HCT116 (cell line): ENCODE measurements at regions not wholly inside any gene's neighbourhood (a gene's known extent, or its start where the extent isn't known, plus 50 kb on each side); places are given as distances from the start of the nearest gene placed in this dataset.

Experiments
- ATAC-seq: fragments of 200-7000 bp; cut with Tn5 transposase; 2 replicates; pipeline ENCODE4 v1.9.1; 2020; ENCODE audit warnings: mild to moderate bottlenecking, moderate library complexity
- BruUV-seq: library from RNA; stranded (reverse); fragments of 400-500 nt; replicated peaks from 2 replicates; lab custom pipeline; 2021; lab: Mats Ljungman, UMichigan
- CTCF ChIA-PET: fragments of 300-600 bp; sonication (Branson Sonifier 250); formaldehyde crosslinking; loops from one replicate; lab custom pipeline; 2021; ENCODE audit warnings: antibody characterized with exemption; lab: Charles Lee
- POLR2A ChIA-PET: fragments of 300-600, 350-600 bp; sonication (Branson Sonifier 250); formaldehyde crosslinking; loops from one replicate; lab custom pipeline; 2021; ENCODE audit warnings: antibody characterized with exemption; lab: Charles Lee
- RAD21 ChIA-PET, 2 experiments: fragments of 300-600 bp; sonication (Branson Sonifier 250); formaldehyde crosslinking; loops; one replicate each; lab custom pipeline; 2023; ENCODE audit warnings: low total read pairs in 2 of 2; ENCODE audit not compliant: uncharacterized antibody in 2 of 2, unreplicated experiment in 2 of 2, low non-redundant PET in 1 of 2; lab: Charles Lee
- DNase-seq: peaks from one replicate; pipeline ENCODE4 v3.0.0-alpha.2; 2010; ENCODE audit warnings: low read depth, low spot score
- H2AFZ ChIP-seq: fragments of 200-600 bp; shearing (Covaris generic), sonication (generic); 2 replicates; pipeline ENCODE4 v1.6.1; 2017; ENCODE audit warnings: low read depth, mixed run types, mixed read lengths, antibody characterized with exemption, low read length; ENCODE audit not compliant: poor library complexity, severe bottlenecking
- H3K27ac ChIP-seq: 2 replicates; pipeline ENCODE4 v1.5.1; 2012; ENCODE audit warnings: low read depth, low read length
- H3K27me3 ChIP-seq: fragments of 200-600 bp; sonication (generic); 2 replicates; pipeline ENCODE4 v1.6.1; 2016; ENCODE audit warnings: mixed run types, low read length, mixed read lengths; ENCODE audit not compliant: insufficient read depth
- H3K36me3 ChIP-seq, 2 experiments: fragments of 200-500 bp in 1 of 2; fragments of 200-600 bp in 1 of 2; sonication (Bioruptor generic) in 1 of 2; sonication (generic) in 1 of 2; 2 replicates each; pipeline versions ENCODE4 v1.5.1 to v1.6.1; 2014 to 2016; ENCODE audit warnings: low read length in 2 of 2, inconsistent platforms in 1 of 2, mixed read lengths in 1 of 2, mixed run types in 1 of 2; ENCODE audit not compliant: insufficient read depth in 2 of 2, control insufficient read depth in 1 of 2
- H3K4me1 ChIP-seq, 2 experiments: fragments of 200-600 bp in 1 of 2; sonication (generic) in 1 of 2; 2 replicates each; pipeline versions ENCODE4 v1.5.1 to v1.6.1; 2012 to 2017; ENCODE audit warnings: low read length in 2 of 2, inconsistent platforms in 1 of 2, mild to moderate bottlenecking in 1 of 2, mixed read lengths in 1 of 2, mixed run types in 1 of 2, moderate library complexity in 1 of 2; ENCODE audit not compliant: insufficient read depth in 2 of 2, control insufficient read depth in 1 of 2
- H3K4me2 ChIP-seq: fragments of 200-600 bp; sonication (generic); 2 replicates; pipeline ENCODE4 v1.6.1; 2017; ENCODE audit warnings: mixed run types, low read length, mixed read lengths
- H3K4me3 ChIP-seq, 2 experiments: fragments of 200-600 bp in 1 of 2; sonication (generic) in 1 of 2; replicated peaks in 1 of 2; 2 replicates each; pipeline ENCODE4 v1.5.1; 2011 to 2016; ENCODE audit warnings: low read length in 2 of 2, control low read depth in 1 of 2, low read depth in 1 of 2, mild to moderate bottlenecking in 1 of 2, mixed read lengths in 1 of 2, mixed run types in 1 of 2
- H3K79me2 ChIP-seq: fragments of 200-600 bp; sonication (generic); 2 replicates; pipeline ENCODE4 v1.6.1; 2017; ENCODE audit warnings: mild to moderate bottlenecking, mixed run types, low read length, moderate library complexity, mixed read lengths; ENCODE audit not compliant: insufficient read depth
- H3K9ac ChIP-seq: fragments of 200-600 bp; sonication (generic); 2 replicates; pipeline ENCODE4 v1.6.1; 2016; ENCODE audit warnings: low read length, mixed read lengths
- H3K9me2 ChIP-seq: fragments of 200-600 bp; sonication (generic), shearing (Covaris generic); 2 replicates; pipeline ENCODE4 v1.6.1; 2017; ENCODE audit warnings: mixed run types, mild to moderate bottlenecking, moderate library complexity; ENCODE audit not compliant: insufficient read depth
- H3K9me3 ChIP-seq, 2 experiments: fragments of 200-500 bp in 1 of 2; fragments of 200-600 bp in 1 of 2; sonication (Bioruptor generic) in 1 of 2; sonication (generic) in 1 of 2; 2 replicates each; pipeline ENCODE4 v1.6.1; 2014 to 2017; ENCODE audit warnings: low read length in 2 of 2, mixed read lengths in 2 of 2, inconsistent platforms in 1 of 2, low read depth in 1 of 2, mild to moderate bottlenecking in 1 of 2, mixed run types in 1 of 2, moderate library complexity in 1 of 2; ENCODE audit not compliant: control insufficient read depth in 1 of 2, insufficient read depth in 1 of 2
- H4K20me1 ChIP-seq: fragments of 200-600 bp; sonication (generic), shearing (Covaris generic); 2 replicates; pipeline ENCODE4 v1.6.1; 2017; ENCODE audit warnings: mixed run types, mild to moderate bottlenecking, moderate library complexity; ENCODE audit not compliant: insufficient read depth
- CEBPB ChIP-seq: IDR thresholded peaks from 2 replicates; pipeline ENCODE4 v1.6.1; 2012; ENCODE audit warnings: low read depth
- EGR1 ChIP-seq: IDR thresholded peaks from 2 replicates; pipeline ENCODE4 v1.6.1; 2012; ENCODE audit warnings: low read depth
- EZH2phosphoT487 ChIP-seq: fragments of 200-600 bp; IDR thresholded peaks from 2 replicates; pipeline ENCODE4 v1.6.1; 2018; ENCODE audit warnings: antibody characterized with exemption, borderline replicate concordance
- FOSL1 ChIP-seq: IDR thresholded peaks from 2 replicates; pipeline ENCODE4 v1.6.1; 2012; ENCODE audit warnings: low read depth
- JUND ChIP-seq: IDR thresholded peaks from 2 replicates; pipeline ENCODE4 v1.6.1; 2012
- POLR2A ChIP-seq: IDR thresholded peaks from 2 replicates; pipeline ENCODE4 v1.7.0; 2011; ENCODE audit warnings: borderline replicate concordance; ENCODE audit not compliant: insufficient read depth, insufficient read length; ENCODE audit errors: extremely low read depth
- POLR2AphosphoS5 ChIP-seq: IDR thresholded peaks from 2 replicates; pipeline ENCODE4 v1.6.1; 2011; ENCODE audit warnings: mild to moderate bottlenecking, low read depth, low read length, moderate library complexity
- RAD21 ChIP-seq: IDR thresholded peaks from 2 replicates; pipeline ENCODE4 v1.6.1; 2012; ENCODE audit warnings: low read depth, mild to moderate bottlenecking
- SIN3A ChIP-seq: IDR thresholded peaks from 2 replicates; pipeline ENCODE4 v1.6.1; 2012; ENCODE audit warnings: low read depth
- SP1 ChIP-seq: IDR thresholded peaks from 2 replicates; pipeline ENCODE4 v1.6.1; 2012; ENCODE audit warnings: low read depth
- TCF7L2 ChIP-seq: IDR thresholded peaks from 2 replicates; pipeline ENCODE4 v1.7.0; 2011; ENCODE audit warnings: borderline replicate concordance, inconsistent platforms; ENCODE audit not compliant: insufficient read depth, insufficient read length; ENCODE audit errors: extremely low read depth
- YY1 ChIP-seq: IDR thresholded peaks from 2 replicates; pipeline ENCODE4 v1.6.1; 2011; ENCODE audit warnings: low read length, low read depth, moderate library complexity, mild to moderate bottlenecking; ENCODE audit not compliant: insufficient replicate concordance; ENCODE audit errors: extremely low read depth
- ZFX ChIP-seq: fragments of 450-650 bp; IDR thresholded peaks from 2 replicates; pipeline ENCODE4 v1.6.1; 2017
- intact Hi-C: fragments of 100-400 bp; cut with micrococcal nuclease; formaldehyde crosslinking; loops from 2 replicates; pipeline ENCODE4 v1.10.0; 2022
- TF ChIP-seq, protein P1 (sequence below): IDR thresholded peaks from 2 replicates; pipeline ENCODE4 v1.6.1; 2012
- TF ChIP-seq, protein P2 (sequence below), 3 experiments: fragments of 200-600 bp in 1 of 3; sonication (generic) in 1 of 3; IDR thresholded peaks in 2 of 3; conservative IDR thresholded peaks in 1 of 3; 2 replicates each; pipeline ENCODE4 v1.5.1; 2012 to 2017; ENCODE audit warnings: low read depth in 2 of 3, low read length in 2 of 3, antibody characterized with exemption in 1 of 3, borderline replicate concordance in 1 of 3, control low read depth in 1 of 3, mild to moderate bottlenecking in 1 of 3, mixed read lengths in 1 of 3, mixed run types in 1 of 3, moderate library complexity in 1 of 3; ENCODE audit not compliant: insufficient read depth in 1 of 3
- TF ChIP-seq, protein P3 (sequence below): IDR thresholded peaks from 2 replicates; pipeline ENCODE4 v1.6.1; 2012

DNA sequence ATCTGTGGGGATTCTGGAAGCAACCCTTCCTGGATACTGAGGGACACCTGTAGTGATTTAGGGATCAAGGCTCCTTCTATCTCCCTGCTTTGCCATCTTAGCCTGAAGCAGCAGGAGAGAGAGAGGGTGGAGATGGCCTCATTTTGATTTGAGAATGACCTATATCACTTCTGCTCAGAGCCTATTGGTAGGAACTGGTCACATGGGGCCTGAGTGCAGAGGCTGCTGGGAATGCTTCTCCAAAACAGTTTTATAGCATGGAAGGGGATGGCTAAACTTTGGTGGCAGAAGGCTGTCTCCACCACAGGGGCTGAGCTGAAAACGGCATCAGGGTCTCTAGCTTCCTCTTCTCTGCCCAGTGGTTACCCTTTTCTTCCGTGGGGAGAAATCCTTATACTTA lies 105.8 kb downstream of the TBX19 start:
- TF ChIP-seq TCF7L2 (no peak), POLR2A (no peak), YY1 (no peak), RAD21 (no peak), SP1 (no peak), ZFX (no peak), CEBPB (no peak), EGR1 (no peak), EZH2phosphoT487 (no peak), FOSL1 (no peak), SIN3A (no peak), POLR2AphosphoS5 (no peak), JUND (no peak)
- TF ChIP-seq, protein P1, sequence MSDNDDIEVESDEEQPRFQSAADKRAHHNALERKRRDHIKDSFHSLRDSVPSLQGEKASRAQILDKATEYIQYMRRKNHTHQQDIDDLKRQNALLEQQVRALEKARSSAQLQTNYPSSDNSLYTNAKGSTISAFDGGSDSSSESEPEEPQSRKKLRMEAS, result no peak
- TF ChIP-seq, protein P2, sequence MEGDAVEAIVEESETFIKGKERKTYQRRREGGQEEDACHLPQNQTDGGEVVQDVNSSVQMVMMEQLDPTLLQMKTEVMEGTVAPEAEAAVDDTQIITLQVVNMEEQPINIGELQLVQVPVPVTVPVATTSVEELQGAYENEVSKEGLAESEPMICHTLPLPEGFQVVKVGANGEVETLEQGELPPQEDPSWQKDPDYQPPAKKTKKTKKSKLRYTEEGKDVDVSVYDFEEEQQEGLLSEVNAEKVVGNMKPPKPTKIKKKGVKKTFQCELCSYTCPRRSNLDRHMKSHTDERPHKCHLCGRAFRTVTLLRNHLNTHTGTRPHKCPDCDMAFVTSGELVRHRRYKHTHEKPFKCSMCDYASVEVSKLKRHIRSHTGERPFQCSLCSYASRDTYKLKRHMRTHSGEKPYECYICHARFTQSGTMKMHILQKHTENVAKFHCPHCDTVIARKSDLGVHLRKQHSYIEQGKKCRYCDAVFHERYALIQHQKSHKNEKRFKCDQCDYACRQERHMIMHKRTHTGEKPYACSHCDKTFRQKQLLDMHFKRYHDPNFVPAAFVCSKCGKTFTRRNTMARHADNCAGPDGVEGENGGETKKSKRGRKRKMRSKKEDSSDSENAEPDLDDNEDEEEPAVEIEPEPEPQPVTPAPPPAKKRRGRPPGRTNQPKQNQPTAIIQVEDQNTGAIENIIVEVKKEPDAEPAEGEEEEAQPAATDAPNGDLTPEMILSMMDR (IDR thresholded peaks at IDR 0.05 in 2 of 3, conservative IDR thresholded peaks at IDR 0.05 in 1 of 3; ENCODE audit: borderline replicate concordance in 1 of 3, insufficient read depth in 1 of 3, low read depth in 2 of 3, low read length in 2 of 3), result no peak
- TF ChIP-seq, protein P3, sequence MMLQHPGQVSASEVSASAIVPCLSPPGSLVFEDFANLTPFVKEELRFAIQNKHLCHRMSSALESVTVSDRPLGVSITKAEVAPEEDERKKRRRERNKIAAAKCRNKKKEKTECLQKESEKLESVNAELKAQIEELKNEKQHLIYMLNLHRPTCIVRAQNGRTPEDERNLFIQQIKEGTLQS, result no peak

More for the DNA sequence above, 105.8 kb downstream of the TBX19 start:
- Histone ChIP-seq H3K27ac (no peak overlapping the region), H3K4me2 (peak overlapping the region; percentile 64; the same call in 1 of the 2 replicates), H3K9me3 (no peaks in the 10 kb centered on the region), H3K4me1 (peaks cover 30 to 32% of the 10 kb centered on the region in 2 experiments), H3K9ac (peak overlapping the region; percentile 24; the same call in 1 of the 2 replicates), H3K9me2 (no peaks in the 10 kb centered on the region), H3K79me2 (no peaks in the 10 kb centered on the region), H2AFZ (peak overlapping the region; percentile 72), H4K20me1 (no peaks in the 10 kb centered on the region), H3K27me3 (no peaks in the 10 kb centered on the region), H3K36me3 (no peaks in the 10 kb centered on the region), H3K4me3 (no peak overlapping the region)
- no TSS peak for BruUV-seq
- DNase-seq (no peak), ATAC-seq (0 out of 2 replicates have a peak, but pooled peaks have one; percentile 17)
- CTCF ChIA-PET, result no interaction called here
- RAD21 ChIA-PET, result no interaction called here
- POLR2A ChIA-PET, result no interaction called here
- intact Hi-C loops, result no loop called here
